ENCODE measurements at regions not wholly inside any gene's neighbourhood (a gene's known extent, or its start where the extent isn't known, plus 50 kb on each side); places are given as distances from the start of the nearest gene placed in this dataset.

- no peak for DNase-seq
Measured at GRCh38 chr11:37689951-37690350, 1091.9 kb upstream of the RAG2 start.

GRCh38 chr11:37688456-37688855 is 1090.4 kb upstream of the RAG2 start:
- DNase-seq: no peak

- no peak for DNase-seq
Measured at GRCh38 chr11:37687130-37687529, 1089.1 kb upstream of the RAG2 start.

- DNase-seq: no peak
Measured at GRCh38 chr11:37671321-37671720, 1073.3 kb upstream of the RAG2 start.

GRCh38 chr11:37666960-37667359 is 1068.9 kb upstream of the RAG2 start:
- no peak for DNase-seq

- peak in 1 of 2 experiments; percentile 2 for DNase-seq
Measured at GRCh38 chr11:37657645-37658044, 1059.6 kb upstream of the RAG2 start.

- no peak for DNase-seq
Measured at GRCh38 chr11:37647767-37648166, 1049.7 kb upstream of the RAG2 start.

GRCh38 chr11:37643968-37644367 is 1045.9 kb upstream of the RAG2 start:
- DNase-seq: no peak

GRCh38 chr11:37642296-37642695 is 1044.3 kb upstream of the RAG2 start:
- no peak for DNase-seq

- no peak for DNase-seq
Measured at GRCh38 chr11:37632748-37633147, 1034.7 kb upstream of the RAG2 start.

- no peak for DNase-seq
Measured at GRCh38 chr11:37630866-37631265, 1032.8 kb upstream of the RAG2 start.

GRCh38 chr11:37623778-37624177 is 1025.7 kb upstream of the RAG2 start:
- no peak for DNase-seq

- DNase-seq: no peak
Measured at GRCh38 chr11:37621662-37622061, 1023.6 kb upstream of the RAG2 start.

- no peak for DNase-seq
Measured at GRCh38 chr11:37616291-37616690, 1018.3 kb upstream of the RAG2 start.

- no peak for DNase-seq
Measured at GRCh38 chr11:37613031-37613430, 1015.0 kb upstream of the RAG2 start.

- no peak for DNase-seq
Measured at GRCh38 chr11:37612146-37612545, 1014.1 kb upstream of the RAG2 start.

- no peak for DNase-seq
Measured at GRCh38 chr11:37605229-37605628, 1007.2 kb upstream of the RAG2 start.

GRCh38 chr11:37598381-37598780 is 1000.3 kb upstream of the RAG2 start:
- DNase-seq: no peak

- DNase-seq: no peak
Measured at GRCh38 chr11:37597776-37598175, 999.7 kb upstream of the RAG2 start.

- no peak for DNase-seq
Measured at GRCh38 chr11:37595845-37596244, 997.8 kb upstream of the RAG2 start.

- DNase-seq: no peak
Measured at GRCh38 chr11:37574361-37574760, 976.3 kb upstream of the RAG2 start.

- DNase-seq: no peak
Measured at GRCh38 chr11:37572491-37573171, 974.6 kb upstream of the RAG2 start.

GRCh38 chr11:37571246-37571645 is 973.2 kb upstream of the RAG2 start:
- DNase-seq: no peak

GRCh38 chr11:37560991-37561390 is 963.0 kb upstream of the RAG2 start:
- no peak for DNase-seq

GRCh38 chr11:37560346-37560745 is 962.3 kb upstream of the RAG2 start:
- no peak for DNase-seq

Data from AML-193 (cell line).